HEK293 (cell line): ENCODE measurements at regions not wholly inside any gene's neighbourhood (a gene's known extent, or its start where the extent isn't known, plus 50 kb on each side); places are given as distances from the start of the nearest gene placed in this dataset.

Source experiments
- CTCF ChIP-seq: fragments of 450-650 bp; formaldehyde crosslinking; IDR thresholded peaks from 2 replicates; pipeline ENCODE4 v1.5.1; 2016; ENCODE audit warnings: missing biosample characterization, missing genetic modification characterization
- PBX3 ChIP-seq: sonication (generic); formaldehyde crosslinking; IDR thresholded peaks from 2 replicates; pipeline ENCODE4 v1.8.1; 2022; ENCODE audit warnings: mild to moderate bottlenecking, moderate library complexity, missing genetic modification reagents
- PRDM1 ChIP-seq: fragments of 450-650 bp; formaldehyde crosslinking; IDR thresholded peaks from 2 replicates; pipeline ENCODE4; 2016; ENCODE audit warnings: missing biosample characterization, missing genetic modification characterization
- REST ChIP-seq: fragments of 450-650 bp; formaldehyde crosslinking; IDR thresholded peaks from 2 replicates; pipeline ENCODE4 v1.5.1; 2016; ENCODE audit warnings: missing biosample characterization, missing genetic modification characterization
- SETDB1 ChIP-seq: IDR thresholded peaks from one replicate; pipeline ENCODE4 v1.6.1; 2017; ENCODE audit warnings: mild to moderate bottlenecking, low read length, moderate library complexity, mixed read lengths; ENCODE audit not compliant: insufficient read length
- YY1 ChIP-seq: fragments of 450-650 bp; formaldehyde crosslinking; IDR thresholded peaks from 2 replicates; pipeline ENCODE4 v1.5.1; 2018; ENCODE audit warnings: missing biosample characterization, missing genetic modification characterization
- ZBTB7A ChIP-seq: fragments of 450-650 bp; formaldehyde crosslinking; IDR thresholded peaks from 2 replicates; pipeline ENCODE4 v1.5.1; 2016; ENCODE audit warnings: low read depth, missing biosample characterization, missing genetic modification characterization
- ZNF324 ChIP-seq: fragments of 450-650 bp; formaldehyde crosslinking; IDR thresholded peaks from 2 replicates; pipeline ENCODE4 v1.5.1; 2016; ENCODE audit warnings: missing biosample characterization, missing genetic modification characterization
- ZNF391 ChIP-seq: fragments of 450-650 bp; formaldehyde crosslinking; IDR thresholded peaks from 2 replicates; pipeline ENCODE4 v1.5.1; 2016; ENCODE audit warnings: low read depth, missing biosample characterization, missing genetic modification characterization, borderline replicate concordance
- TF ChIP-seq, protein P1 (sequence below): fragments of 450-650 bp; formaldehyde crosslinking; conservative IDR thresholded peaks from 2 replicates; pipeline ENCODE4 v1.5.1; 2016; ENCODE audit warnings: low read depth, missing biosample characterization, missing genetic modification characterization
- TF ChIP-seq, protein P2 (sequence below): fragments of 450-650 bp; formaldehyde crosslinking; IDR thresholded peaks from 2 replicates; pipeline ENCODE4 v1.5.1; 2017; ENCODE audit warnings: missing biosample characterization, missing genetic modification characterization

DNA sequence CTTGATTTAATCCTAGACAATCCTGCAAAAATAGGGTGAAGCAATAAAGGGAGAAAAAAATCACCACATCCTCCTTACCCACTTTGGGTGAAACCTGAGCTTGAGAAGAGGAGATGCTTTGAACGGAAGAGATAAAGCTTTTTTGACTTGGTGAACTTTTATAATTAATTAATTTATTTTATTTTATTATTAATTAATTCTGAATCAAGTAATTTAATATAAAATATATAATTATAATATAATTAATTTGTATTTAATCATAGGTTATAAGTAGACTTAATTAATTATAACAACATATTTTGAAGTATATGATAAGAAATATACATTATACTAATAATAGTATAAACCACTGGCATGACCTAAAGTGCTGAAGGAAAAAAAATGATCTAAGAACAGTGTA, 2164.8 kb downstream of the LRRC4C start:
- TF ChIP-seq PBX3 (CRISPR knock-in tag) (no peak), CTCF (no peak), YY1 (tag by site-specific recombination) (no peak), ZNF324 (tag by site-specific recombination) (no peak), ZBTB7A (tag by site-specific recombination) (no peak), ZNF391 (no peak), REST (no peak), PRDM1 (tag by site-specific recombination) (no peak), SETDB1 (no peak)
- TF ChIP-seq, protein P1, sequence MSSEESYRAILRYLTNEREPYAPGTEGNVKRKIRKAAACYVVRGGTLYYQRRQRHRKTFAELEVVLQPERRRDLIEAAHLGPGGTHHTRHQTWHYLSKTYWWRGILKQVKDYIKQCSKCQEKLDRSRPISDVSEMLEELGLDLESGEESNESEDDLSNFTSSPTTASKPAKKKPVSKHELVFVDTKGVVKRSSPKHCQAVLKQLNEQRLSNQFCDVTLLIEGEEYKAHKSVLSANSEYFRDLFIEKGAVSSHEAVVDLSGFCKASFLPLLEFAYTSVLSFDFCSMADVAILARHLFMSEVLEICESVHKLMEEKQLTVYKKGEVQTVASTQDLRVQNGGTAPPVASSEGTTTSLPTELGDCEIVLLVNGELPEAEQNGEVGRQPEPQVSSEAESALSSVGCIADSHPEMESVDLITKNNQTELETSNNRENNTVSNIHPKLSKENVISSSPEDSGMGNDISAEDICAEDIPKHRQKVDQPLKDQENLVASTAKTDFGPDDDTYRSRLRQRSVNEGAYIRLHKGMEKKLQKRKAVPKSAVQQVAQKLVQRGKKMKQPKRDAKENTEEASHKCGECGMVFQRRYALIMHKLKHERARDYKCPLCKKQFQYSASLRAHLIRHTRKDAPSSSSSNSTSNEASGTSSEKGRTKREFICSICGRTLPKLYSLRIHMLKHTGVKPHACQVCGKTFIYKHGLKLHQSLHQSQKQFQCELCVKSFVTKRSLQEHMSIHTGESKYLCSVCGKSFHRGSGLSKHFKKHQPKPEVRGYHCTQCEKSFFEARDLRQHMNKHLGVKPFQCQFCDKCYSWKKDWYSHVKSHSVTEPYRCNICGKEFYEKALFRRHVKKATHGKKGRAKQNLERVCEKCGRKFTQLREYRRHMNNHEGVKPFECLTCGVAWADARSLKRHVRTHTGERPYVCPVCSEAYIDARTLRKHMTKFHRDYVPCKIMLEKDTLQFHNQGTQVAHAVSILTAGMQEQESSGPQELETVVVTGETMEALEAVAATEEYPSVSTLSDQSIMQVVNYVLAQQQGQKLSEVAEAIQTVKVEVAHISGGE (tag by site-specific recombination), result no peak
- TF ChIP-seq, protein P2, sequence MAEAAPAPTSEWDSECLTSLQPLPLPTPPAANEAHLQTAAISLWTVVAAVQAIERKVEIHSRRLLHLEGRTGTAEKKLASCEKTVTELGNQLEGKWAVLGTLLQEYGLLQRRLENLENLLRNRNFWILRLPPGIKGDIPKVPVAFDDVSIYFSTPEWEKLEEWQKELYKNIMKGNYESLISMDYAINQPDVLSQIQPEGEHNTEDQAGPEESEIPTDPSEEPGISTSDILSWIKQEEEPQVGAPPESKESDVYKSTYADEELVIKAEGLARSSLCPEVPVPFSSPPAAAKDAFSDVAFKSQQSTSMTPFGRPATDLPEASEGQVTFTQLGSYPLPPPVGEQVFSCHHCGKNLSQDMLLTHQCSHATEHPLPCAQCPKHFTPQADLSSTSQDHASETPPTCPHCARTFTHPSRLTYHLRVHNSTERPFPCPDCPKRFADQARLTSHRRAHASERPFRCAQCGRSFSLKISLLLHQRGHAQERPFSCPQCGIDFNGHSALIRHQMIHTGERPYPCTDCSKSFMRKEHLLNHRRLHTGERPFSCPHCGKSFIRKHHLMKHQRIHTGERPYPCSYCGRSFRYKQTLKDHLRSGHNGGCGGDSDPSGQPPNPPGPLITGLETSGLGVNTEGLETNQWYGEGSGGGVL (tag by site-specific recombination), result no peak
